MM.1S (cell line): ENCODE measurements at regions not wholly inside any gene's neighbourhood (a gene's known extent, or its start where the extent isn't known, plus 50 kb on each side); places are given as distances from the start of the nearest gene placed in this dataset.
A peak's percentile ranks its signal among the peaks of the same experiment; 100 is the strongest.

Experiments used
- DNase-seq: peaks from one replicate; pipeline ENCODE4 v3.0.0-alpha.2; 2015
- H2AFZ ChIP-seq: fragments of 300-600 bp; sonication (generic); 2 replicates; pipeline ENCODE4 v1.6.0; 2016; ENCODE audit warnings: antibody characterized with exemption, low read length
- H3F3A ChIP-seq: fragments of 300-600 bp; sonication (generic); 2 replicates; pipeline ENCODE4 v1.6.1; 2016; ENCODE audit warnings: mild to moderate bottlenecking, antibody characterized with exemption, low read length, moderate library complexity, mixed read lengths; ENCODE audit not compliant: insufficient read depth
- H3K27ac ChIP-seq: fragments of 300-600 bp; sonication (generic); 2 replicates; pipeline ENCODE4 v1.5.1; 2016; ENCODE audit warnings: mild to moderate bottlenecking, low read length
- H3K27me3 ChIP-seq: fragments of 300-600 bp; sonication (generic); replicated peaks from 2 replicates; pipeline ENCODE4 v1.6.0; 2016; ENCODE audit warnings: low read length; ENCODE audit not compliant: insufficient read depth
- H3K36me3 ChIP-seq: fragments of 300-600 bp; sonication (generic); replicated peaks from 2 replicates; pipeline ENCODE4 v1.6.1; 2016; ENCODE audit warnings: mild to moderate bottlenecking, low read length, mixed read lengths; ENCODE audit not compliant: insufficient read depth
- H3K4me1 ChIP-seq: fragments of 300-600 bp; sonication (generic); 2 replicates; pipeline ENCODE4 v1.6.1; 2016; ENCODE audit warnings: low read length, mixed read lengths
- H3K4me2 ChIP-seq: fragments of 300-600 bp; sonication (generic); 2 replicates; pipeline ENCODE4 v1.6.0; 2016; ENCODE audit warnings: low read depth, low read length
- H3K4me3 ChIP-seq: fragments of 300-600 bp; sonication (generic); 2 replicates; pipeline ENCODE4 v1.5.1; 2016; ENCODE audit warnings: low read length, mixed read lengths
- H3K79me2 ChIP-seq: fragments of 300-600 bp; sonication (generic); 2 replicates; pipeline ENCODE4 v1.6.1; 2016; ENCODE audit warnings: mixed run types, low read length, mixed read lengths
- H3K9ac ChIP-seq: fragments of 300-600 bp; sonication (generic); 2 replicates; pipeline ENCODE4 v1.6.1; 2016; ENCODE audit warnings: low read length, mixed read lengths
- H3K9me2 ChIP-seq: fragments of 300-600 bp; sonication (generic); replicated peaks from 2 replicates; pipeline ENCODE4 v1.6.1; 2016; ENCODE audit warnings: mild to moderate bottlenecking, low read length, mixed read lengths; ENCODE audit not compliant: insufficient read depth
- H3K9me3 ChIP-seq: fragments of 300-600 bp; sonication (generic); replicated peaks from 2 replicates; pipeline ENCODE4 v1.6.1; 2016; ENCODE audit warnings: mild to moderate bottlenecking, low read length, mixed read lengths; ENCODE audit not compliant: insufficient read depth
- H4K20me1 ChIP-seq: fragments of 300-600 bp; sonication (generic); 2 replicates; pipeline ENCODE4 v1.6.1; 2016; ENCODE audit warnings: mild to moderate bottlenecking, low read length, moderate library complexity, mixed read lengths; ENCODE audit not compliant: insufficient read depth
- EZH2 ChIP-seq: fragments of 300-600 bp; sonication (generic); optimal IDR thresholded peaks from 2 replicates; pipeline ENCODE3; 2017; ENCODE audit warnings: low read depth, mild to moderate bottlenecking, antibody characterized with exemption, low read length, mixed read lengths
- EZH2phosphoT487 ChIP-seq: fragments of 300-600 bp; sonication (generic); IDR thresholded peaks from 2 replicates; pipeline ENCODE4 v1.6.1; 2018; ENCODE audit warnings: antibody characterized with exemption, low read length
- TF ChIP-seq, protein P1 (sequence below): fragments of 300-600 bp; sonication (generic); IDR thresholded peaks from 2 replicates; pipeline ENCODE4 v1.5.1; 2016; ENCODE audit warnings: antibody characterized with exemption, low read length, mixed read lengths

DNA sequence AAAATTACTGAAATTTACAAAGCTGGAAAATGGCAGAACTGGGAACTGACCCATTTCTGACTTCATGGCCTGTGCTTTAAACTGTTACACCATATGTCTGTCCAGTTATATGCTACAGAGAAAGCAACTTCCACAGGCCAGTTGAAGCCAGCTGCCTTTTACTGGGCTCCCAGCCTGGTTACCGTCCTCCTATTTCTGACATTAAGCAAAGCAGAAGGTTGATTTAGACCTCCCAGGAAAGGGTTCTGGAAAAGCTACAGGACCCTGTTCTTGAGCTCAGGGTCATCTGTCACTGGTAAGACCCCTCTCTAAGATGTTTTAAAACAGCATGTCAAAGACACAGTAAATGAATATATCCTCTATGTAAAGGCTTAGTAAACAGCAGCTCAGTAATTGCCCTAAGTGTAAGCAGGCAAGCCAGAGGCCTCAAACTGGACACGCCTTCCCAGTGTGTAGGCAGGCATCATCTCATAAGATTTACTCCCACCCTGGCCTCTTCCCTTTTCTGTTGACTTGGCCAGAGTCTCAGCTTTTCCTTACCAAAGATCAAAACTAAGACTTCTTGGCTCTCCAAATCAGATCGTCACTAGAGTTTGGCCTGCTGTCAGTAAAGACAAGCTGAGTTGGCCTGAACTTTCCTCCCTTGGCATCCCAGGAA, 55.4 kb upstream of the RNU6-8 start:
- 0 out of 2 replicates have a peak overlapping the region, but pooled peaks have one; percentile 38 for H2AFZ ChIP-seq

DNA sequence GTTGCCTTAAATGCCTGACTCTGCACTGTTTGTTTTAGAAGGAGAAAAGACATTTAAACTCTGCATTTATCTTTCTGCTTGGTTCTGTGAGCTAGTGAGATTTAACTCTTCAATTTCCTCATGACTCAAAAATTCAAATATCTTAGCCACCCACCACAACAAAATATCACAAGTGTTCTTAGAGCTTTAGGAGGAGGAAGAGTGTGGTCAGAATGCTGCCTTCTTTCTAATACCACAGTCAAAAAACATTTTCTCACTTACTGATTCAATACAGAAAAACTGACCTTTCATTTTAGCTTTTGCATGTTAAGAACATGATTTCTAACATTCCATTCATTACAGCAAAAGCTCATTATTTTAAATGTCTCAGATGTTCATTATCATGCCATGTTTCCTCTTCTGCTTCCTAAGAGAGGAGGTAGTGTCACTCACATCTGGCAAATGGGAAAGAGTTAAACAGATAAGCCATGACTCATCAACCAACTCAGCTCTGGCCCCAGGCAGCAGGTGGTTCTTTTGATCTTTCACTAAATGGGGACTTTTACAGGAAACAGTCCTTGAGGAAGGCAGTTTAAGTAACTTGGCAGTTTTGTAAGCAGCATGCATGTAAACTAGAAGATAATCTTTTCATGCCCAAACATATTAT, 56.4 kb upstream of the RNU6-8 start:
- H3K4me3 ChIP-seq = no peak overlapping the region
- H3K4me1 ChIP-seq = peaks cover 29% of the 10 kb centered on the region
- H3K27ac ChIP-seq = peak overlapping the region; percentile 75
- H3K9ac ChIP-seq = no peak overlapping the region
- peaks cover 8% of the 10 kb centered on the region; the same call in 1 of the 2 replicates for H3F3A ChIP-seq
- H3K4me2 ChIP-seq = peak overlapping the region; percentile 55
- TF ChIP-seq, protein P1, sequence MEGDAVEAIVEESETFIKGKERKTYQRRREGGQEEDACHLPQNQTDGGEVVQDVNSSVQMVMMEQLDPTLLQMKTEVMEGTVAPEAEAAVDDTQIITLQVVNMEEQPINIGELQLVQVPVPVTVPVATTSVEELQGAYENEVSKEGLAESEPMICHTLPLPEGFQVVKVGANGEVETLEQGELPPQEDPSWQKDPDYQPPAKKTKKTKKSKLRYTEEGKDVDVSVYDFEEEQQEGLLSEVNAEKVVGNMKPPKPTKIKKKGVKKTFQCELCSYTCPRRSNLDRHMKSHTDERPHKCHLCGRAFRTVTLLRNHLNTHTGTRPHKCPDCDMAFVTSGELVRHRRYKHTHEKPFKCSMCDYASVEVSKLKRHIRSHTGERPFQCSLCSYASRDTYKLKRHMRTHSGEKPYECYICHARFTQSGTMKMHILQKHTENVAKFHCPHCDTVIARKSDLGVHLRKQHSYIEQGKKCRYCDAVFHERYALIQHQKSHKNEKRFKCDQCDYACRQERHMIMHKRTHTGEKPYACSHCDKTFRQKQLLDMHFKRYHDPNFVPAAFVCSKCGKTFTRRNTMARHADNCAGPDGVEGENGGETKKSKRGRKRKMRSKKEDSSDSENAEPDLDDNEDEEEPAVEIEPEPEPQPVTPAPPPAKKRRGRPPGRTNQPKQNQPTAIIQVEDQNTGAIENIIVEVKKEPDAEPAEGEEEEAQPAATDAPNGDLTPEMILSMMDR = no peak
- TF ChIP-seq EZH2phosphoT487 = no peak
- TF ChIP-seq EZH2 = no peak
- no peaks in the 10 kb centered on the region for H3K9me2 ChIP-seq
- H3K27me3 ChIP-seq = no peaks in the 10 kb centered on the region
- no peaks in the 10 kb centered on the region for H3K9me3 ChIP-seq
- H4K20me1 ChIP-seq = no peaks in the 10 kb centered on the region
- H3K36me3 ChIP-seq = no peaks in the 10 kb centered on the region
- no peak overlapping the region for H2AFZ ChIP-seq
- H3K79me2 ChIP-seq = no peaks in the 10 kb centered on the region
- DNase-seq = peak; percentile 83

More for the DNA sequence above, 55.4 kb upstream of the RNU6-8 start:
- peaks cover 29% of the 10 kb centered on the region for H3K4me1 ChIP-seq
- no peak for DNase-seq
- H3K9me3 ChIP-seq = no peaks in the 10 kb centered on the region
- H3K9me2 ChIP-seq = no peaks in the 10 kb centered on the region
- H3K79me2 ChIP-seq = no peaks in the 10 kb centered on the region
- no peaks in the 10 kb centered on the region for H3K27me3 ChIP-seq
- peaks cover 8% of the 10 kb centered on the region; the same call in 1 of the 2 replicates for H3F3A ChIP-seq
- no peak overlapping the region for H3K9ac ChIP-seq
- H3K4me2 ChIP-seq = peak overlapping the region; percentile 55; the same call in 1 of the 2 replicates
- no peak overlapping the region for H3K4me3 ChIP-seq
- TF ChIP-seq, protein P1 = no peak
- TF ChIP-seq EZH2 = no peak
- no peak for TF ChIP-seq EZH2phosphoT487
- no peaks in the 10 kb centered on the region for H3K36me3 ChIP-seq
- H4K20me1 ChIP-seq = no peaks in the 10 kb centered on the region
- peak overlapping the region; percentile 75; the same call in 1 of the 2 replicates for H3K27ac ChIP-seq

DNA sequence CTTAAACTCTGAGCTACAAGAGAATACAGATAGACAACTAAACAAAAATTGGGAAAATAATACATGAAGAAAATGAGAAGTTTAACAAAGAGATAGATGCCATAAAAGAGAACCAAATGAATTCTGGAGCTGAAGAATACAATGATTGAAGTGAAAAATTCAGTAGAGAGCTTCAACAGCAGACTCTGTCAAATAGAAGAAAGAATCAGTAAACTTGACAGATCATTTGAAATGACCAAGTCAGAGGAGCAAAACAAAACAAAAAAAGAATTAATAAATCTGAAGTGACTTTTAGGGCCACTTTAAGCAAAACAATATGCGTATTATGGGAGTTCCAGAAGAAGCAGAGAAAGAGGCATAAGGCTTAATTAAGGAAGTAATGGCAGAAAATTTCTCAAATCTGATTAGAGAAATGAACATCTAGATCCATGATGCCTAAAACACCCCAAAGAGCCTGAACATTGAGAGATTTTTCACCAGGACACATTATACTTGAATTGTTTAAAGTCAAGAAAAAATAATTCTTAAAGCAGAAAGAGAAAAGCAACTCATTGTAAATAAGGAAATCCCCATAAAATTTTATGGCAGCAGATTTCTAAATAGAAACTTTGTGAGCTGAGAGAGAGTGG, 61.0 kb upstream of the RNU6-8 start:
- H3K4me1 ChIP-seq = peaks cover 20% of the 10 kb centered on the region
- H3K79me2 ChIP-seq = no peaks in the 10 kb centered on the region
- peaks cover 6% of the 10 kb centered on the region; the same call in 1 of the 2 replicates for H3F3A ChIP-seq
- H3K27me3 ChIP-seq = no peaks in the 10 kb centered on the region
- H3K9me2 ChIP-seq = no peaks in the 10 kb centered on the region
- H3K9me3 ChIP-seq = no peaks in the 10 kb centered on the region
- H3K4me2 ChIP-seq = no peak overlapping the region
- no peak for TF ChIP-seq EZH2phosphoT487
- no peak for TF ChIP-seq EZH2
- TF ChIP-seq, protein P1 = no peak
- DNase-seq = no peak
- no peaks in the 10 kb centered on the region for H3K36me3 ChIP-seq
- H3K9ac ChIP-seq = no peak overlapping the region
- no peak overlapping the region for H2AFZ ChIP-seq
- no peak overlapping the region for H3K4me3 ChIP-seq
- H4K20me1 ChIP-seq = no peaks in the 10 kb centered on the region
- H3K27ac ChIP-seq = no peak overlapping the region
